Ishikawa (cell line): ENCODE measurements at regions not wholly inside any gene's neighbourhood (a gene's known extent, or its start where the extent isn't known, plus 50 kb on each side); places are given as distances from the start of the nearest gene placed in this dataset.

Experiments
- CEBPB ChIP-seq: IDR thresholded peaks from 2 replicates; pipeline ENCODE4 v1.6.1; 2012
- CREB1 ChIP-seq: IDR thresholded peaks from 2 replicates; pipeline ENCODE4 v1.6.1; 2012; ENCODE audit warnings: low read depth
- EGR1 ChIP-seq: IDR thresholded peaks from 2 replicates; pipeline ENCODE4 v1.6.1; 2012
- EP300 ChIP-seq: IDR thresholded peaks from 2 replicates; pipeline ENCODE4 v1.6.1; 2012; ENCODE audit warnings: borderline replicate concordance
- MAX ChIP-seq: IDR thresholded peaks from 2 replicates; pipeline ENCODE4 v1.6.1; 2012
- RAD21 ChIP-seq: IDR thresholded peaks from 2 replicates; pipeline ENCODE4 v1.6.1; 2012; ENCODE audit warnings: low read depth
- REST ChIP-seq: IDR thresholded peaks from 2 replicates; pipeline ENCODE4 v1.6.1; 2012; ENCODE audit warnings: low read depth, mild to moderate bottlenecking
- TAF1 ChIP-seq: IDR thresholded peaks from 2 replicates; pipeline ENCODE4 v1.6.1; 2012; ENCODE audit warnings: low read depth, mild to moderate bottlenecking
- TEAD4 ChIP-seq: IDR thresholded peaks from 2 replicates; pipeline ENCODE4 v1.6.1; 2012
- USF1 ChIP-seq: IDR thresholded peaks from 2 replicates; pipeline ENCODE4 v1.6.1; 2012
- YY1 ChIP-seq: IDR thresholded peaks from 2 replicates; pipeline ENCODE4 v1.6.1; 2012; ENCODE audit warnings: low read depth
- ZBTB7A ChIP-seq: IDR thresholded peaks from 2 replicates; pipeline ENCODE4 v1.6.1; 2012; ENCODE audit warnings: low read depth

GRCh38 chr1:17908945-17909344, 153.8 kb downstream of the ACTL8 start:
- TF ChIP-seq CREB1 = no peak
- TF ChIP-seq YY1 = no peak
- TF ChIP-seq REST = no peak
- no peak for TF ChIP-seq USF1
- no peak for TF ChIP-seq EGR1
- TF ChIP-seq MAX = no peak
- no peak for TF ChIP-seq CEBPB
- no peak for TF ChIP-seq RAD21
- TF ChIP-seq ZBTB7A = no peak
- no peak for TF ChIP-seq TEAD4
- no peak for TF ChIP-seq TAF1
- TF ChIP-seq EP300 = no peak
